Kidney (tissue), 13 donors: ENCODE measurements at regions not wholly inside any gene's neighbourhood (a gene's known extent, or its start where the extent isn't known, plus 50 kb on each side); places are given as distances from the start of the nearest gene placed in this dataset.

ENCODE experiments used
- DNase-seq, 5 donors: peaks; one replicate each; pipeline ENCODE4 v3.0.0-alpha.2; 2013 to 2020
- FAIRE-seq: peaks from 2 replicates; lab custom pipeline; 2012; peaks lifted over from hg19 to GRCh38; lab: Jason Lieb, UNC
- H3K27ac ChIP-seq, 2 donors: one replicate each; pipeline ENCODE4 v1.7.0; 2013; ENCODE audit warnings: low read depth in 2 of 2, low read length in 2 of 2, inconsistent platforms in 1 of 2
- H3K27me3 ChIP-seq: one replicate; pipeline ENCODE4 v1.7.1; 2013; ENCODE audit warnings: low read length, inconsistent platforms; ENCODE audit not compliant: control insufficient read depth, insufficient read depth
- H3K36me3 ChIP-seq, 3 donors: one replicate each; pipeline versions ENCODE4 v1.7.0 to v1.7.1; 2013; ENCODE audit warnings: low read length in 3 of 3, control low read depth in 1 of 3, inconsistent platforms in 1 of 3; ENCODE audit not compliant: insufficient read depth in 3 of 3, control insufficient read depth in 2 of 3
- H3K4me1 ChIP-seq, 3 donors: one replicate each; pipeline versions ENCODE4 v1.7.0 to v1.7.1; 2013; ENCODE audit warnings: low read length in 3 of 3, inconsistent platforms in 1 of 3, low read depth in 1 of 3; ENCODE audit not compliant: control insufficient read depth in 2 of 3, insufficient read depth in 2 of 3
- H3K4me3 ChIP-seq, 3 donors: one replicate each; pipeline versions ENCODE4 v1.7.0 to v1.8.1; 2013; ENCODE audit warnings: low read length in 3 of 3, control low read depth in 1 of 3, inconsistent platforms in 1 of 3
- H3K9ac ChIP-seq, 3 donors: one replicate each; pipeline versions ENCODE4 v1.7.0 to v1.7.1; 2013; ENCODE audit warnings: low read length in 3 of 3, control low read depth in 1 of 3, inconsistent platforms in 1 of 3
- H3K9me3 ChIP-seq, 3 donors: one replicate each; pipeline versions ENCODE4 v1.7.0 to v1.7.1; 2013; ENCODE audit warnings: low read length in 3 of 3, control low read depth in 1 of 3, inconsistent platforms in 1 of 3; ENCODE audit not compliant: control insufficient read depth in 2 of 3, insufficient read depth in 1 of 3
- CTCF ChIP-seq: IDR thresholded peaks from 3 replicates; pipeline ENCODE4 v1.5.1; 2012; ENCODE audit warnings: mild to moderate bottlenecking, moderate library complexity, borderline replicate concordance; ENCODE audit not compliant: insufficient read depth; ENCODE audit errors: extremely low read depth
- intact Hi-C: fragments of 100-400 bp; cut with DNase I; formaldehyde crosslinking; loops from one replicate; pipeline ENCODE4 v1.11.1; 2022
- donor health status: control.
- donor health status: control.
- donor health status: control.
- donor health status: control.
- donor health status: control.
- donor health status: DM: yes; HTN: yes; CAD: no.
- donor health status: Normal renal cell carcinoma (clear cell type).

GRCh38 chr13:105016266-105016665 lies 1519.2 kb downstream of the EFNB2 start:
- no peak overlapping the region for H3K27ac ChIP-seq
- no peak overlapping the region for H3K4me3 ChIP-seq
- FAIRE-seq: no peak
- no peaks in the 10 kb centered on the region for H3K9me3 ChIP-seq
- DNase-seq: peak in 1 of 5 donors; percentile 28
- intact Hi-C loops: no loop called here
- H3K36me3 ChIP-seq: no peaks in the 10 kb centered on the region
- no peaks in the 10 kb centered on the region for H3K4me1 ChIP-seq
- no peak overlapping the region for H3K9ac ChIP-seq
- H3K27me3 ChIP-seq: no peaks in the 10 kb centered on the region
- no peak for TF ChIP-seq CTCF

- no peaks in the 10 kb centered on the region for H3K36me3 ChIP-seq
- H3K9me3 ChIP-seq: no peaks in the 10 kb centered on the region
- H3K27ac ChIP-seq: no peak overlapping the region
- no peak overlapping the region for H3K4me3 ChIP-seq
- TF ChIP-seq CTCF: no peak
- intact Hi-C loops: no loop called here
- DNase-seq (no peak), FAIRE-seq (no peak)
- H3K4me1 ChIP-seq: no peaks in the 10 kb centered on the region
- no peaks in the 10 kb centered on the region for H3K27me3 ChIP-seq
- no peak overlapping the region for H3K9ac ChIP-seq
Measured at GRCh38 chr13:105008604-105009003, 1526.9 kb downstream of the EFNB2 start.

GRCh38 chr13:105007166-105007808 lies 1528.2 kb downstream of the EFNB2 start:
- peak; percentile 97 for FAIRE-seq

More at GRCh38 chr13:105007166-105007808, 1528.2 kb downstream of the EFNB2 start:
- Histone ChIP-seq H3K27ac (no peak overlapping the region), H3K9ac (no peak overlapping the region), H3K4me1 (no peaks in the 10 kb centered on the region), H3K27me3 (no peaks in the 10 kb centered on the region), H3K4me3 (no peak overlapping the region), H3K36me3 (no peaks in the 10 kb centered on the region), H3K9me3 (no peaks in the 10 kb centered on the region)
- no peak for TF ChIP-seq CTCF
- DNase-seq: peak in 1 of 5 donors; percentile 9
- intact Hi-C loops: no loop called here
